K562 (cell line): ENCODE measurements at regions not wholly inside any gene's neighbourhood (a gene's known extent, or its start where the extent isn't known, plus 50 kb on each side); places are given as distances from the start of the nearest gene placed in this dataset.

Experiments used
- BDP1 ChIP-seq: IDR thresholded peaks from 3 replicates; pipeline ENCODE4 v1.6.1; 2011; ENCODE audit not compliant: insufficient read length, insufficient read depth
- CSDE1 ChIP-seq, 2 experiments: fragments of 450-650 bp; IDR thresholded peaks; 2 replicates each; pipeline ENCODE4 v1.6.1; 2016; ENCODE audit warnings: mild to moderate bottlenecking in 1 of 2
- ESRRB ChIP-seq: fragments of 250-450 bp; sonication (Bioruptor Pico); IDR thresholded peaks from 2 replicates; pipeline ENCODE4 v1.5.0; 2020; ENCODE audit warnings: mild to moderate bottlenecking, moderate library complexity, borderline replicate concordance
- NBN ChIP-seq: fragments of 450-650 bp; IDR thresholded peaks from 2 replicates; pipeline ENCODE4 v1.6.1; 2016; ENCODE audit warnings: low read depth, mild to moderate bottlenecking
- RBM25 ChIP-seq: fragments of 200-400 bp; formaldehyde crosslinking; IDR thresholded peaks from 2 replicates; pipeline ENCODE4 v1.6.1; 2018; ENCODE audit warnings: low read length, low read depth, moderate library complexity; ENCODE audit not compliant: severe bottlenecking
- SLC30A9 ChIP-seq: fragments of 250-450 bp; sonication (Bioruptor Pico); IDR thresholded peaks from 2 replicates; pipeline ENCODE4 v1.8.0; 2022; ENCODE audit warnings: mild to moderate bottlenecking, moderate library complexity
- TEAD1 ChIP-seq, 2 experiments: fragments of 450-650 bp in 1 of 2; sonication (generic) in 1 of 2; formaldehyde crosslinking; IDR thresholded peaks; 2 replicates each; pipeline versions ENCODE4 v1.4.0 to v1.8.0; 2020 to 2022; ENCODE audit warnings: mild to moderate bottlenecking in 2 of 2, missing genetic modification reagents in 1 of 2
- TEAD4 ChIP-seq, 2 experiments: sonication (generic) in 1 of 2; formaldehyde crosslinking in 1 of 2; IDR thresholded peaks; 2 replicates each; pipeline versions ENCODE4 v1.6.1 to v1.8.0; 2012 to 2022; ENCODE audit warnings: borderline replicate concordance in 1 of 2, inconsistent platforms in 1 of 2, low read length in 1 of 2, mild to moderate bottlenecking in 1 of 2, missing genetic modification reagents in 1 of 2
- ZKSCAN1 ChIP-seq: fragments of 150-350 bp; IDR thresholded peaks from 2 replicates; pipeline ENCODE4 v1.6.1; 2016; ENCODE audit warnings: low read depth, low read length
- ZNF253 ChIP-seq: fragments of 250-450 bp; sonication (Bioruptor Pico); conservative IDR thresholded peaks from 2 replicates; pipeline ENCODE4 v1.6.1; 2021; ENCODE audit warnings: mild to moderate bottlenecking
- ZNF41 ChIP-seq: fragments of 250-450 bp; sonication (Bioruptor Pico); conservative IDR thresholded peaks from 2 replicates; pipeline ENCODE4 v1.4.0; 2020; ENCODE audit warnings: mild to moderate bottlenecking
- ZZZ3 ChIP-seq: fragments of 450-650 bp; IDR thresholded peaks from 2 replicates; pipeline ENCODE4 v1.6.1; 2016; ENCODE audit warnings: antibody characterized with exemption, mild to moderate bottlenecking, moderate library complexity
- TF ChIP-seq, protein P1 (sequence below), 2 experiments: fragments of 450-650 bp in 1 of 2; sonication (generic) in 1 of 2; formaldehyde crosslinking in 1 of 2; IDR thresholded peaks; 2 replicates each; pipeline versions ENCODE4 v1.7.1 to v1.9.0; 2016 to 2022; ENCODE audit warnings: inconsistent platforms in 1 of 2, mild to moderate bottlenecking in 1 of 2, missing genetic modification reagents in 1 of 2
- TF ChIP-seq, protein P2 (sequence below): fragments of 250-450 bp; sonication (Bioruptor Pico); IDR thresholded peaks from 2 replicates; pipeline ENCODE4 v1.4.0; 2020; ENCODE audit warnings: mild to moderate bottlenecking, moderate library complexity, borderline replicate concordance

DNA sequence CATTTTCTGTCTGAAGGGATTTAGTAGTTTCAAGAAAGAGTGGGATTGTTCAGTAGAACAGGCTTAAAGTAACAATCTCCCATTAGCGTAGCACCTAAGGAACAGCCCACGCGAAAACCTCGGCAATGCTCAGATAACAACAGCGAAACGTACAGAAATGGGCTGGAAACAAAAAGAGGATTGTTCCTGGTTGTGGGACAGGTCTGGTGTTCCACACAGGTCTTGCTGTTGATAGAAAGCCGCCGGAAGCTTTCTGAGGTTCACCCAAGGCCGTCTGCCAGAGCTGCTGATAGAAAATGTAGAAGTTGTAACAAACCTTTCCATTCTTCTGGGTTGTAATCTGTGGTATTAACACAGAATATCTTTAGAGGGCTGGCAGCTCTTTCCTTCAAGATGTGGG, 69.4 kb upstream of the CLCN4 start (continued):
- TF ChIP-seq, protein P1, sequence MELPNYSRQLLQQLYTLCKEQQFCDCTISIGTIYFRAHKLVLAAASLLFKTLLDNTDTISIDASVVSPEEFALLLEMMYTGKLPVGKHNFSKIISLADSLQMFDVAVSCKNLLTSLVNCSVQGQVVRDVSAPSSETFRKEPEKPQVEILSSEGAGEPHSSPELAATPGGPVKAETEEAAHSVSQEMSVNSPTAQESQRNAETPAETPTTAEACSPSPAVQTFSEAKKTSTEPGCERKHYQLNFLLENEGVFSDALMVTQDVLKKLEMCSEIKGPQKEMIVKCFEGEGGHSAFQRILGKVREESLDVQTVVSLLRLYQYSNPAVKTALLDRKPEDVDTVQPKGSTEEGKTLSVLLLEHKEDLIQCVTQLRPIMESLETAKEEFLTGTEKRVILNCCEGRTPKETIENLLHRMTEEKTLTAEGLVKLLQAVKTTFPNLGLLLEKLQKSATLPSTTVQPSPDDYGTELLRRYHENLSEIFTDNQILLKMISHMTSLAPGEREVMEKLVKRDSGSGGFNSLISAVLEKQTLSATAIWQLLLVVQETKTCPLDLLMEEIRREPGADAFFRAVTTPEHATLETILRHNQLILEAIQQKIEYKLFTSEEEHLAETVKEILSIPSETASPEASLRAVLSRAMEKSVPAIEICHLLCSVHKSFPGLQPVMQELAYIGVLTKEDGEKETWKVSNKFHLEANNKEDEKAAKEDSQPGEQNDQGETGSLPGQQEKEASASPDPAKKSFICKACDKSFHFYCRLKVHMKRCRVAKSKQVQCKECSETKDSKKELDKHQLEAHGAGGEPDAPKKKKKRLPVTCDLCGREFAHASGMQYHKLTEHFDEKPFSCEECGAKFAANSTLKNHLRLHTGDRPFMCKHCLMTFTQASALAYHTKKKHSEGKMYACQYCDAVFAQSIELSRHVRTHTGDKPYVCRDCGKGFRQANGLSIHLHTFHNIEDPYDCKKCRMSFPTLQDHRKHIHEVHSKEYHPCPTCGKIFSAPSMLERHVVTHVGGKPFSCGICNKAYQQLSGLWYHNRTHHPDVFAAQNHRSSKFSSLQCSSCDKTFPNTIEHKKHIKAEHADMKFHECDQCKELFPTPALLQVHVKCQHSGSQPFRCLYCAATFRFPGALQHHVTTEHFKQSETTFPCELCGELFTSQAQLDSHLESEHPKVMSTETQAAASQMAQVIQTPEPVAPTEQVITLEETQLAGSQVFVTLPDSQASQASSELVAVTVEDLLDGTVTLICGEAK (IDR thresholded peaks at IDR 0.05), result no peak
- TF ChIP-seq, protein P1 (CRISPR knock-in tag; IDR thresholded peaks at IDR 0.05), result no peak
- TF ChIP-seq ZZZ3, result no peak
- TF ChIP-seq TEAD4 (IDR thresholded peaks at IDR 0.05; ENCODE audit: low read length), result no peak
- no peak for TF ChIP-seq TEAD4 (CRISPR knock-in tag; IDR thresholded peaks at IDR 0.05; ENCODE audit: borderline replicate concordance)
- no peak for TF ChIP-seq ZKSCAN1
- no peak for TF ChIP-seq SLC30A9
- TF ChIP-seq BDP1, result no peak
- TF ChIP-seq ZNF253, result no peak
- no peak for TF ChIP-seq CSDE1 (IDR thresholded peaks at IDR 0.05)
- no peak for TF ChIP-seq TEAD1 (CRISPR knock-in tag; IDR thresholded peaks at IDR 0.05)
- TF ChIP-seq NBN, result no peak
- TF ChIP-seq, protein P2, sequence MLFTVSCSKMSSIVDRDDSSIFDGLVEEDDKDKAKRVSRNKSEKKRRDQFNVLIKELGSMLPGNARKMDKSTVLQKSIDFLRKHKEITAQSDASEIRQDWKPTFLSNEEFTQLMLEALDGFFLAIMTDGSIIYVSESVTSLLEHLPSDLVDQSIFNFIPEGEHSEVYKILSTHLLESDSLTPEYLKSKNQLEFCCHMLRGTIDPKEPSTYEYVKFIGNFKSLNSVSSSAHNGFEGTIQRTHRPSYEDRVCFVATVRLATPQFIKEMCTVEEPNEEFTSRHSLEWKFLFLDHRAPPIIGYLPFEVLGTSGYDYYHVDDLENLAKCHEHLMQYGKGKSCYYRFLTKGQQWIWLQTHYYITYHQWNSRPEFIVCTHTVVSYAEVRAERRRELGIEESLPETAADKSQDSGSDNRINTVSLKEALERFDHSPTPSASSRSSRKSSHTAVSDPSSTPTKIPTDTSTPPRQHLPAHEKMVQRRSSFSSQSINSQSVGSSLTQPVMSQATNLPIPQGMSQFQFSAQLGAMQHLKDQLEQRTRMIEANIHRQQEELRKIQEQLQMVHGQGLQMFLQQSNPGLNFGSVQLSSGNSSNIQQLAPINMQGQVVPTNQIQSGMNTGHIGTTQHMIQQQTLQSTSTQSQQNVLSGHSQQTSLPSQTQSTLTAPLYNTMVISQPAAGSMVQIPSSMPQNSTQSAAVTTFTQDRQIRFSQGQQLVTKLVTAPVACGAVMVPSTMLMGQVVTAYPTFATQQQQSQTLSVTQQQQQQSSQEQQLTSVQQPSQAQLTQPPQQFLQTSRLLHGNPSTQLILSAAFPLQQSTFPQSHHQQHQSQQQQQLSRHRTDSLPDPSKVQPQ (CRISPR knock-in tag), result no peak
- TF ChIP-seq RBM25, result no peak
- TF ChIP-seq ESRRB (CRISPR knock-in tag), result no peak
- no peak for TF ChIP-seq ZNF41
